ENCODE measurements at regions not wholly inside any gene's neighbourhood (a gene's known extent, or its start where the extent isn't known, plus 50 kb on each side); places are given as distances from the start of the nearest gene placed in this dataset.

DNA sequence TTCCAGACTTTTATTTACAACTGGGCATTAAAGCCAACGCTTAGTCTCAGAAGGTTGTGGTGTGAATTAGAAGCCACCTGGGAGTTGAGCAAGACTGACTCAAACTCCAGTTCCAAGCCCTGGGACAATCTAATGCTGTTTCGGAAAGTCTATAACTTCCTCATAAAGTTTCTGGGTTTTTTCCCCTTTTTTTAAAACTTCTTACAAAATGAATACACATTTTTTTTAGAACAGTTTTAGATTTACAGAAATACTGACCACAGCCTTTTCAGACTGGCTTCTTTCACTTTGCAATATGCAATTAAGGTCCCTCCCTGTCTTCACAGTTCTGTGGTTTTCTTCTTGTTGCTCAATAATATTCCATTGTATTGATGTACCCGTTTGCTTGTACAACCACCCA, 115.9 kb upstream of the TWIST2 start:
- in situ Hi-C loops (cut with HindIII; ENCODE audit: low pct_ligation_motif_present, low pct_unique_long_range_greater_than_20kb, low sequenced_read_pairs), result no loop called here
- no peak for DNase-seq

- no peak for DNase-seq
- in situ Hi-C loops (cut with HindIII; ENCODE audit: low pct_ligation_motif_present, low pct_unique_long_range_greater_than_20kb, low sequenced_read_pairs), result no loop called here
Measured at GRCh38 chr2:238738917-238739316, 109.0 kb upstream of the TWIST2 start.

GRCh38 chr2:238739668-238740067, 108.2 kb upstream of the TWIST2 start:
- DNase-seq, result no peak
- in situ Hi-C loops (cut with HindIII; ENCODE audit: low pct_ligation_motif_present, low pct_unique_long_range_greater_than_20kb, low sequenced_read_pairs), result no loop called here

DNA sequence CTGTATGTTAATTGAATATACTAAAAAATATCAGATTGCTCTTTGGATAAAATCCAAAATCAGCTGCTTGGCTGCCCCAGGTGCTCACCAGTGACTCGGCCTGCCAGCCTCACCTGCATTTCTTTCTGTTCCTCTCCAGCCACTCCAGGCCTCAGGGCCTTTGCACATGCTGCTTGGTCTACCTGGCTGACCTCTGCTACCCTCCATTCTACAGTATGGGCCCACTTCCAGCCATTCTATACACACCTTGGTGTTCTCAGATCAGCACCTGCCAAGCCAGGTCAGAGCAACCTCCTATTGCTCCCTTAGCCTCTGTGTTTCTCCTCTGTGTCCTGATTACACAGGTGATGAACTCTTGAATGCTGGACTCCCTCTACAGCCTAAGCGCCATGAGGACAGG, 106.6 kb upstream of the TWIST2 start:
- in situ Hi-C loops (cut with HindIII; ENCODE audit: low pct_ligation_motif_present, low pct_unique_long_range_greater_than_20kb, low sequenced_read_pairs), result no loop called here
- DNase-seq, result no peak

- no peak for DNase-seq
- in situ Hi-C loops (cut with HindIII; ENCODE audit: low pct_ligation_motif_present, low pct_unique_long_range_greater_than_20kb, low sequenced_read_pairs), result no loop called here
Measured at GRCh38 chr2:238742066-238742465, 105.8 kb upstream of the TWIST2 start.

DNA sequence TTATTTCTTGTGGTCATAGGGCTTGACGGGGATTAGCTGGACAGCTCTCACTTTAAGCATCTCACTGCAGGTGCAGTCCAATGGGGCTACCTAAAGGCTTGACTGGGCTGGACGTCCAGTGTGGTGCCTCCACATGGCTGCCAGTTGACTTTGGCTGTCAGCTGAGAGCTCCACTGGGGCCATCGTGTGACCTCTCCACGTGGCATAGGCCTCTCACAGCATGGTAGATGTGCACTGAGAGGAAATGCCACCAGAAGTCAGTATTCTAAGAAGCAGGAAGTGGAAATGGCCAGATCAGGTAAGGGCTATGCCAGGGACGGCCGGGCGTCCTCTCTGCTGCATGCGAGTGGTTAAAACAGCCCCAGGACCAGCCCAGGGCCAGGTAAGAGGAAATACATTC, 105.2 kb upstream of the TWIST2 start:
- no peak for DNase-seq
- in situ Hi-C loops (cut with HindIII; ENCODE audit: low pct_ligation_motif_present, low pct_unique_long_range_greater_than_20kb, low sequenced_read_pairs), result no loop called here

GRCh38 chr2:238743243-238744065, 104.4 kb upstream of the TWIST2 start:
- no peak for DNase-seq
- in situ Hi-C loops (cut with HindIII; ENCODE audit: low pct_ligation_motif_present, low pct_unique_long_range_greater_than_20kb, low sequenced_read_pairs), result no loop called here

DNA sequence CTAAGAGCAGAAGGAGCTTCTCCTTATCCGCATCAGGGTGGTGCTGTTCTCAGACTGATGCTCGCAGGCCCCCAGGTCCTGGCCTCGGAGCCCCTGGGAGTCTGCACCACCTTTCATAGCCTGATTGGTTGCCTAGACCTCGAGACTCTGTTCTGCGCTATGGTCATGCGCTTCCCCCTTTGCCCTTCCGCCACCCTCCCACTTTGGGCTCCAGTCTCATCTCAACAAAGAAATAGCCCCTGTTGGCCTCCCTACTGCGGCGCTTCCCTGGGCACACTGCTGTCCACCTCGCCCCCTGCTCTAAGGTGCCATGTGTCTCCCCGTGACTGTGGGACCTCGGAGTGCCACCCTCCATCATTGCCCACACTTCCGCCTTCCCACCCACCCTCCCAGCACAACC, 102.9 kb upstream of the TWIST2 start:
- in situ Hi-C loops (cut with HindIII; ENCODE audit: low pct_ligation_motif_present, low pct_unique_long_range_greater_than_20kb, low sequenced_read_pairs), result no loop called here
- no peak for DNase-seq

- DNase-seq, result no peak
- in situ Hi-C loops (cut with HindIII; ENCODE audit: low pct_ligation_motif_present, low pct_unique_long_range_greater_than_20kb, low sequenced_read_pairs), result no loop called here
Measured at GRCh38 chr2:238745997-238746396, 101.9 kb upstream of the TWIST2 start.

GRCh38 chr2:238747114-238747513, 100.8 kb upstream of the TWIST2 start:
- no peak for DNase-seq
- in situ Hi-C loops (cut with HindIII; ENCODE audit: low pct_ligation_motif_present, low pct_unique_long_range_greater_than_20kb, low sequenced_read_pairs), result no loop called here

DNA sequence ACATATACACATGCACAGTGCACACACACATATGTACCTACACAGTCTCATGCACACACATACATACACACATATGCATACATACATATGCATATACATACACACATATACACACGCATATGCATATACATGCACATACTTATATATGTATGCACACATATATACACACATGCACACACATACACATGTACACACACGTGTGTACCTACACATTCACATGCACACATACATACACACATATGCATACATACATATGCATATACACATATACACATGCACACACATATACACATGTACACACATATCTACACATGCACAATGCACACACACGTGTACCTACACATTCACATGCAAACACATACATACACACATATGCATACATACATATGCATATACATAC, 100.3 kb upstream of the TWIST2 start:
- no peak for DNase-seq
- in situ Hi-C loops (cut with HindIII; ENCODE audit: low pct_ligation_motif_present, low pct_unique_long_range_greater_than_20kb, low sequenced_read_pairs), result no loop called here

DNA sequence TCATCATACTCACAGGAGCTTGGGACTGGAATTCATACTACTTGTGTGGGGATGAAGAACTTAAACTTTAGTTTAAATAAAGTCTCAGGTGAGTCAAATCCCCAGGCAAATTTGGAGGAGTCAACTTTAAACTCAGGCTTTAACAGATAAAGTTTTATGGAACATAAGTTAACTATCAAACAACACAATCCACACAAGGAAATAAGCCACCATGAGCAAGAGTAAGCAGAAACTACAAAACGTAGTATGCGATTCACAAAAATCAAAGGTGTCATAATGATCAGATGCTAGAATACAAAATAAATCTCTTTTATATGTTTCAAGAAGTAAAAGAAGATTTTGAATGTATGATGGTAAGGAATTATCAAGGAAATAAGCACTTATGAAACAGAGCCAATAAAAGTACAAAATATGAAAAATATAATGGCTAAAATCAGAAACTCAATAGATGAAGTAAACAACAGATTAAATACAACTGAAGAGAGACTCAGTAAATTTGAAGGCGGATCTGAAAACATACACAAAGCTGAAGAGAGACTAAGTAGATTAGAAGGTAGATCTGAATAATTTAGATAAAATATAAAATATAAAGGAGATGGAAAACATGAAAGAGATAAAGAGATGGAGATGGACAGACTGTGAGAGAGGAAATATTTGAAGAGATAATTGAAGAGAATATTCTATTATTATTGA, 97.5 kb upstream of the TWIST2 start:
- in situ Hi-C loops (cut with HindIII; ENCODE audit: low pct_ligation_motif_present, low pct_unique_long_range_greater_than_20kb, low sequenced_read_pairs), result no loop called here

GRCh38 chr2:238754259-238754658, 93.6 kb upstream of the TWIST2 start:
- in situ Hi-C loops (cut with HindIII; ENCODE audit: low pct_ligation_motif_present, low pct_unique_long_range_greater_than_20kb, low sequenced_read_pairs), result no loop called here
- no peak for DNase-seq

More for the DNA sequence above, 97.5 kb upstream of the TWIST2 start:
- no peak for DNase-seq

DNA sequence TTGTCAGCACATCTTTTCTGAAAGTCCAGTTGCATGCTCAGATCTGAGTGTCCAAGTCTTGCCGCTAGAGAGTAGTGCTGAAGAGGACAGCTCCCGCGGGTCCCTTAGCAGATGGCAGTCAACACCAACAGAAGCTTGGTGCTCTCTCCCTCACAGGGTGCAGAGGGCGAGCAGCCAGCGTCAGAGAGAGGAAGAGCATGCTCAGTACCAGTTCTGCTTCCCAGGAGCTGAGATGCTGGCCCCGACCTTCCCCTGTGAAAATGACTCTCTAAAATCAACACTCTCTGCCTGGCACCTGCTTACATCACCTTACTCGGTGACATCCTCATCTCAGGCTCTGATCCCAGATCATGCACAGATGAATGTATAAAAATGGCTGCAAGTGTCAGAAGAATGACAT, 86.0 kb upstream of the TWIST2 start:
- DNase-seq, result peak; percentile 14
- in situ Hi-C loops (cut with HindIII; ENCODE audit: low pct_ligation_motif_present, low pct_unique_long_range_greater_than_20kb, low sequenced_read_pairs), result no loop called here

DNA sequence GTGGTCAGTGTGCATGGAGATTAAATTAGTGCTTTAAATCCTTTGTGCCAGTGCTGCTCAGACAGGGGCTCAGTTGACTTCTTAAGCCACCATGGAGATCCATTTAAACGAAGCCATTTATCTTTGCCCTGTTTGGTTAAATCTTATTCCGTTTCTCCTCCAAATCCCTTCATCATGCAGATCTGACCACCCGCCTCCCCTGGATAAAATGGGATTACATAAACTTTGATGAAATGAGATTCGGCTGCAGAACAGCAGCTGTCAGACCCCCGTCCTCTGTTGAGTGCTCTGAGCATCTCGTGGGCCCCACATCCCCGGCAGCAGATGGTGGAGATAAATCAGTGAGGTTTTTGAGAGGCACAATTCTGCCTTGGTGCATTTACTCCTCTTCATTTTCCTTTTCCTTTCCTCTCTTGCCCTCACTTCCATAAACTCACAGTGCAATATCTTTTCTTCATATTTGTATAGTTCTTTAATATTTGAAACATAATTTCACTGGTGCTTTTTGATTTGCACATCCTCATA, 84.4 kb upstream of the TWIST2 start:
- in situ Hi-C loops (cut with HindIII; ENCODE audit: low pct_ligation_motif_present, low pct_unique_long_range_greater_than_20kb, low sequenced_read_pairs), result no loop called here
- no peak for DNase-seq

DNA sequence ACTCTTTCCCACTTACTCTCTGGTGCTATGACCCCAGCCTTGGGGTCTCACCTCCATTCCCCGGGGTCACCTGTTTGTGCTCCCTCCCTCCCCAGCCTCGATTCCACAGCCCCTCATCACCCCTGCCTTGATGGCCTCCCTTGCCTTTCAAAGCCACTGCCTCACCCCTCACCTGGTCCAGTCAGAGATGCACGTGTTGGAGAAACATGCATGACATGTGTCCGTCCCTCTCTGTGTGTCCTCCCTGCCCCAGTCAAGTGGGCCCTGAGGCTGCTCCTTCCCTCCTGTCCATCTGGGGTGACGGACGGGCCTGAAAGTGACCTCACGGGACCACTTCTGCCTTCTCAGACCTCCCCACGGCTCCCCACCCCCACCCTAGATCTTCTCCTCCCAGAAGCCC, 82.3 kb upstream of the TWIST2 start:
- in situ Hi-C loops (cut with HindIII; ENCODE audit: low pct_ligation_motif_present, low pct_unique_long_range_greater_than_20kb, low sequenced_read_pairs), result no loop called here

DNA sequence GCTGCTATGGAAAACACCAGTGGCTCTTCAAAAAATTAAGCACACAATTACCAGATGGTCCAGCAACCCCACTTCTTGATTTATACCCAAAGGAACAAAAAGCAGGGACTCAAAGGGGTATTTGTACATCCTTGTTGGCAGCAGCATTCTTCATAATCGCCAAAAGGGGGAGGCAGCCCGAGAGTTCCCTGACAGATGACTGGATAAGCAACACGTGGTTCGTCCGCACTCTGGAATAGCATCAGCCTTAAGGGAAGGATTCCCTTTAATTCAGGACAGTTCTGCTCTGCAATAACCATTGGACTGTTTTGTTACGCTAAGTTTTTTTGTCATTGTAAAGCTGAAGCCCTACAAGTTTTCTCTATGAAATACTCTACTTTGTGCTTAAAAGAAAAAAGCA, 76.7 kb upstream of the TWIST2 start:
- DNase-seq, result no peak
- in situ Hi-C loops (cut with HindIII; ENCODE audit: low pct_ligation_motif_present, low pct_unique_long_range_greater_than_20kb, low sequenced_read_pairs), result no loop called here

More for the DNA sequence above, 82.3 kb upstream of the TWIST2 start:
- no peak for DNase-seq

GRCh38 chr2:238771639-238772038, 76.2 kb upstream of the TWIST2 start:
- no peak for DNase-seq
- in situ Hi-C loops (cut with HindIII; ENCODE audit: low pct_ligation_motif_present, low pct_unique_long_range_greater_than_20kb, low sequenced_read_pairs), result no loop called here

GRCh38 chr2:238772635-238773297, 75.1 kb upstream of the TWIST2 start:
- in situ Hi-C loops (cut with HindIII; ENCODE audit: low pct_ligation_motif_present, low pct_unique_long_range_greater_than_20kb, low sequenced_read_pairs), result no loop called here
- no peak for DNase-seq

All from ACHN (cell line).